ENCODE measurements at regions not wholly inside any gene's neighbourhood (a gene's known extent, or its start where the extent isn't known, plus 50 kb on each side); places are given as distances from the start of the nearest gene placed in this dataset.

DNA sequence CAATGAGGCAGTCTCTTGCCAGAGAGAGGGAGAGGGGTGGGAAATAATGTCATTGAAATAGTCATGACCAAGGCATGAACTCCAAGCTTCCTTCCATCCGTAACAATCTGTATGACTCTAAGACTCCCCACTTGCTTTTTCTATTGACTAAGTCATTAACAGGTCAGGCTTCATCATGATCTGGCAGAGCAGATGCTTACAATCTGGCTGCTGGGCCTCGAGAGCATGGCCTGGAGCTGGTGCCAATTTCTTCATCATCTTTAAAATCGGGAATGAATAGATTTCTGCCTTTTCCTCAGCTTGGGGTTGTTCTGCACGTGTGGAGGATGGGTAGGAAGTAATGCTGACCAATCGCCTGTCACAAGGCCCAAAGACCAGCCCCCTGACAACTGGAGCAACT lies 280.6 kb upstream of the CLNK start:
- peaks cover 10% of the 10 kb centered on the region for H3K9me3 ChIP-seq (ENCODE audit: insufficient read depth, low read length, severe bottlenecking)
- H4K20me1 ChIP-seq (ENCODE audit: insufficient read depth, low read length): no peaks in the 10 kb centered on the region
- no peak overlapping the region for H3K9ac ChIP-seq (ENCODE audit: low read depth, low read length)
- no peaks in the 10 kb centered on the region for H3K36me3 ChIP-seq (ENCODE audit: insufficient read depth, low read length)
- no peaks in the 10 kb centered on the region for H3K4me1 ChIP-seq (ENCODE audit: insufficient read depth, low read length)
- H3K27ac ChIP-seq (ENCODE audit: low read length): no peak overlapping the region
- H2AFZ ChIP-seq (ENCODE audit: low read depth, low read length): no peak overlapping the region
- H3K4me2 ChIP-seq (ENCODE audit: insufficient read depth, low read length): no peak overlapping the region
- DNase-seq (no peak), ATAC-seq (ENCODE audit: insufficient read depth, low read depth) (no peak)
- H3K79me2 ChIP-seq (ENCODE audit: insufficient read depth, low read length): no peaks in the 10 kb centered on the region
- H3K4me3 ChIP-seq (ENCODE audit: low read depth in 1 of 2, low read length in 2 of 2): no peak overlapping the region
- H3K27me3 ChIP-seq (ENCODE audit: insufficient read depth, low read length, poor library complexity): no peaks in the 10 kb centered on the region
- TF ChIP-seq, protein P1, sequence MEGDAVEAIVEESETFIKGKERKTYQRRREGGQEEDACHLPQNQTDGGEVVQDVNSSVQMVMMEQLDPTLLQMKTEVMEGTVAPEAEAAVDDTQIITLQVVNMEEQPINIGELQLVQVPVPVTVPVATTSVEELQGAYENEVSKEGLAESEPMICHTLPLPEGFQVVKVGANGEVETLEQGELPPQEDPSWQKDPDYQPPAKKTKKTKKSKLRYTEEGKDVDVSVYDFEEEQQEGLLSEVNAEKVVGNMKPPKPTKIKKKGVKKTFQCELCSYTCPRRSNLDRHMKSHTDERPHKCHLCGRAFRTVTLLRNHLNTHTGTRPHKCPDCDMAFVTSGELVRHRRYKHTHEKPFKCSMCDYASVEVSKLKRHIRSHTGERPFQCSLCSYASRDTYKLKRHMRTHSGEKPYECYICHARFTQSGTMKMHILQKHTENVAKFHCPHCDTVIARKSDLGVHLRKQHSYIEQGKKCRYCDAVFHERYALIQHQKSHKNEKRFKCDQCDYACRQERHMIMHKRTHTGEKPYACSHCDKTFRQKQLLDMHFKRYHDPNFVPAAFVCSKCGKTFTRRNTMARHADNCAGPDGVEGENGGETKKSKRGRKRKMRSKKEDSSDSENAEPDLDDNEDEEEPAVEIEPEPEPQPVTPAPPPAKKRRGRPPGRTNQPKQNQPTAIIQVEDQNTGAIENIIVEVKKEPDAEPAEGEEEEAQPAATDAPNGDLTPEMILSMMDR (IDR thresholded peaks at IDR 0.05; ENCODE audit: borderline replicate concordance, extremely low read depth, low read length, poor library complexity, severe bottlenecking): no peak
- no peak for TF ChIP-seq EZH2 (IDR thresholded peaks at IDR 0.05; ENCODE audit: borderline replicate concordance, low read depth, low read length, severe bottlenecking)

DNA sequence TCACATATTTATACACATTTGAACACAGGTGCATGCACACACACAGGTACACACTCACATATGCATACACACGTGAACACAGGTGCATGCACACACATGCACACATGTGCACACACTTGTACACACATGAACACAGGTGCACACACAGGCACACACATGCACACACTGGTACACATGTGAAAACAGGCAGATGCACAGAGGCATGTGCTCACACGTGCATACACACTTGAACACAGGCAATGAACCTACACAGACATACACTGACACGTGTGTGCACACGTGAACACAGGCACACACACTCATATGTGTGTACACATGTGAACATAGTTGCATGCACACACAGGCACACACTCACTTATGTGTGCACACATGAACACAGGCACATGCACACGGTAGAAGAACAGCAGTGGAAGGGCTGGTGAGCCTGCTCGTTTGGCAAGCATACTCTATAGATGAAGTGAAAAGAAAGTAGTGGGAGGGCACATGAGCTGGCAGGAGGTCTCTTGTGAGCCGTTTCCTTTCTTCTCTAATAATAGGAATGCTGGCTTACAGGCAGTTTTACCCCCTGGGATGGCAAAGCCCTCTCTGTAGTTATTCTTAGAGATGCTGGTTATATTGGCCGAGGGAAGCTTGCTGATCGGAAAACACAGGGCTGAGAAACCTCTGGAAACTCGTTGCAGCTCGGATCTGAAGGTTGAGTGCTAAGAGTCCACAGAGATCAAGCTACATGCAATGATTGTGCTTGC lies 279.6 kb upstream of the CLNK start:
- H3K36me3 ChIP-seq (ENCODE audit: insufficient read depth, low read length): no peaks in the 10 kb centered on the region
- H3K4me1 ChIP-seq (ENCODE audit: insufficient read depth, low read length): no peaks in the 10 kb centered on the region
- H3K4me2 ChIP-seq (ENCODE audit: insufficient read depth, low read length): no peak overlapping the region
- H3K4me3 ChIP-seq (ENCODE audit: low read depth in 1 of 2, low read length in 2 of 2): no peak overlapping the region
- ATAC-seq (ENCODE audit: insufficient read depth, low read depth): no peak
- no peak for DNase-seq
- H4K20me1 ChIP-seq (ENCODE audit: insufficient read depth, low read length): no peaks in the 10 kb centered on the region
- no peaks in the 10 kb centered on the region for H3K27me3 ChIP-seq (ENCODE audit: insufficient read depth, low read length, poor library complexity)
- no peak overlapping the region for H3K9ac ChIP-seq (ENCODE audit: low read depth, low read length)
- TF ChIP-seq, protein P1 (IDR thresholded peaks at IDR 0.05; ENCODE audit: borderline replicate concordance, extremely low read depth, low read length, poor library complexity, severe bottlenecking): no peak
- no peak for TF ChIP-seq EZH2 (IDR thresholded peaks at IDR 0.05; ENCODE audit: borderline replicate concordance, low read depth, low read length, severe bottlenecking)
- H3K79me2 ChIP-seq (ENCODE audit: insufficient read depth, low read length): no peaks in the 10 kb centered on the region
- no peak overlapping the region for H3K27ac ChIP-seq (ENCODE audit: low read length)
- peaks cover 10% of the 10 kb centered on the region for H3K9me3 ChIP-seq (ENCODE audit: insufficient read depth, low read length, severe bottlenecking)
- no peak overlapping the region for H2AFZ ChIP-seq (ENCODE audit: low read depth, low read length)

GRCh38 chr4:10963241-10963640 lies 278.7 kb upstream of the CLNK start:
- no peaks in the 10 kb centered on the region for H3K27me3 ChIP-seq (ENCODE audit: insufficient read depth, low read length, poor library complexity)
- ATAC-seq (ENCODE audit: insufficient read depth, low read depth): no peak
- H3K9ac ChIP-seq (ENCODE audit: low read depth, low read length): no peak overlapping the region

More at GRCh38 chr4:10963241-10963640, 278.7 kb upstream of the CLNK start:
- Histone ChIP-seq H3K4me2 (ENCODE audit: insufficient read depth, low read length) (no peak overlapping the region), H3K79me2 (ENCODE audit: insufficient read depth, low read length) (no peaks in the 10 kb centered on the region), H3K27ac (ENCODE audit: low read length) (no peak overlapping the region), H3K4me1 (ENCODE audit: insufficient read depth, low read length) (no peaks in the 10 kb centered on the region), H3K36me3 (ENCODE audit: insufficient read depth, low read length) (no peaks in the 10 kb centered on the region), H4K20me1 (ENCODE audit: insufficient read depth, low read length) (no peaks in the 10 kb centered on the region), H3K4me3 (ENCODE audit: low read depth in 1 of 2, low read length in 2 of 2) (no peak overlapping the region), H2AFZ (ENCODE audit: low read depth, low read length) (no peak overlapping the region), H3K9me3 (ENCODE audit: insufficient read depth, low read length, severe bottlenecking) (peaks cover 10% of the 10 kb centered on the region)
- no peak for DNase-seq
- no peak for TF ChIP-seq EZH2 (IDR thresholded peaks at IDR 0.05; ENCODE audit: borderline replicate concordance, low read depth, low read length, severe bottlenecking)
- TF ChIP-seq, protein P1 (IDR thresholded peaks at IDR 0.05; ENCODE audit: borderline replicate concordance, extremely low read depth, low read length, poor library complexity, severe bottlenecking): no peak

All from DND-41 (cell line).